ENCODE measurements at regions not wholly inside any gene's neighbourhood (a gene's known extent, or its start where the extent isn't known, plus 50 kb on each side); places are given as distances from the start of the nearest gene placed in this dataset.

- H3K27me3 ChIP-seq (ENCODE audit: insufficient read depth, low read depth) = no peaks in the 10 kb centered on the region
These were observed 136.9 kb upstream of the EGFLAM start for GRCh38 chr5:38121420-38121819.

GRCh38 chr5:38119836-38120235 lies 138.5 kb upstream of the EGFLAM start:
- TF ChIP-seq CTCF (conservative IDR thresholded peaks at IDR 0.05) = no peak
- no peak for TF ChIP-seq EZH2 (IDR thresholded peaks at IDR 0.05; ENCODE audit: low read depth)
- H3K9me3 ChIP-seq (ENCODE audit: insufficient read depth, low read depth) = no peaks in the 10 kb centered on the region
- no TSS peak for BruUV-seq (replicated peaks)
- POLR2A ChIA-PET (ENCODE audit: unreplicated experiment) = no interaction called here
- H3K4me1 ChIP-seq (replicated peaks; ENCODE audit: insufficient read depth) = no peaks in the 10 kb centered on the region
- peaks cover 7% of the 10 kb centered on the region; the same call in 1 of the 2 replicates for H3K27me3 ChIP-seq (ENCODE audit: insufficient read depth, low read depth)
- CTCF ChIA-PET = no interaction called here
- no peak for DNase-seq
- no peaks in the 10 kb centered on the region for H4K20me1 ChIP-seq (ENCODE audit: insufficient read depth)
- H3F3A ChIP-seq (ENCODE audit: insufficient read depth, low read depth) = no peaks in the 10 kb centered on the region
- intact Hi-C loops (cut with micrococcal nuclease; ENCODE audit: unreplicated experiment) = no loop called here
- H3K27ac ChIP-seq = no peak overlapping the region
- no peaks in the 10 kb centered on the region for H3K79me2 ChIP-seq (ENCODE audit: low read depth)
- no peaks in the 10 kb centered on the region for H3K36me3 ChIP-seq (ENCODE audit: low read depth)
- no peak overlapping the region for H3K4me3 ChIP-seq
- no peaks in the 10 kb centered on the region for H3K9me2 ChIP-seq (ENCODE audit: insufficient read depth)
- no peak overlapping the region for H3K4me2 ChIP-seq
- H2AFZ ChIP-seq = no peak overlapping the region

More at GRCh38 chr5:38121420-38121819, 136.9 kb upstream of the EGFLAM start:
- no peak overlapping the region for H3K4me3 ChIP-seq
- no peak overlapping the region for H3K4me2 ChIP-seq
- TF ChIP-seq EZH2 (IDR thresholded peaks at IDR 0.05; ENCODE audit: low read depth) = no peak
- TF ChIP-seq CTCF (conservative IDR thresholded peaks at IDR 0.05) = no peak
- POLR2A ChIA-PET (ENCODE audit: unreplicated experiment) = no interaction called here
- no peaks in the 10 kb centered on the region for H3K9me3 ChIP-seq (ENCODE audit: insufficient read depth, low read depth)
- CTCF ChIA-PET = no interaction called here
- H3K79me2 ChIP-seq (ENCODE audit: low read depth) = no peaks in the 10 kb centered on the region
- no peaks in the 10 kb centered on the region for H3K36me3 ChIP-seq (ENCODE audit: low read depth)
- intact Hi-C loops (cut with micrococcal nuclease; ENCODE audit: unreplicated experiment) = no loop called here
- BruUV-seq (replicated peaks) = no TSS peak
- no peak overlapping the region for H2AFZ ChIP-seq
- no peaks in the 10 kb centered on the region for H3K4me1 ChIP-seq (replicated peaks; ENCODE audit: insufficient read depth)
- no peaks in the 10 kb centered on the region for H4K20me1 ChIP-seq (ENCODE audit: insufficient read depth)
- H3K9me2 ChIP-seq (ENCODE audit: insufficient read depth) = no peaks in the 10 kb centered on the region
- no peaks in the 10 kb centered on the region for H3F3A ChIP-seq (ENCODE audit: insufficient read depth, low read depth)
- DNase-seq = no peak
- no peak overlapping the region for H3K27ac ChIP-seq

- Histone ChIP-seq H3K4me1 (replicated peaks; ENCODE audit: insufficient read depth) (no peaks in the 10 kb centered on the region), H3K4me3 (no peak overlapping the region), H3K36me3 (ENCODE audit: low read depth) (no peaks in the 10 kb centered on the region), H3K27ac (no peak overlapping the region), H3K9me2 (ENCODE audit: insufficient read depth) (no peaks in the 10 kb centered on the region), H4K20me1 (ENCODE audit: insufficient read depth) (no peaks in the 10 kb centered on the region), H3K9me3 (ENCODE audit: insufficient read depth, low read depth) (no peaks in the 10 kb centered on the region), H2AFZ (no peak overlapping the region), H3K27me3 (ENCODE audit: insufficient read depth, low read depth) (peaks cover 18% of the 10 kb centered on the region), H3K4me2 (no peak overlapping the region), H3K79me2 (ENCODE audit: low read depth) (no peaks in the 10 kb centered on the region), H3F3A (ENCODE audit: insufficient read depth, low read depth) (no peaks in the 10 kb centered on the region)
- TF ChIP-seq CTCF (conservative IDR thresholded peaks at IDR 0.05) (no peak), EZH2 (IDR thresholded peaks at IDR 0.05; ENCODE audit: low read depth) (no peak)
- POLR2A ChIA-PET (ENCODE audit: unreplicated experiment) = no interaction called here
- CTCF ChIA-PET = interaction anchor here (0.6 kb wide), 1 partner anchor 683 kb away, joined by 3 read pairs; no protein-coding TSS in a partner anchor
- no TSS peak for BruUV-seq (replicated peaks)
- DNase-seq = no peak
- intact Hi-C loops (cut with micrococcal nuclease; ENCODE audit: unreplicated experiment) = no loop called here
These were observed 140.4 kb upstream of the EGFLAM start for GRCh38 chr5:38117784-38118479.

All from PC-9 (cell line).